WTC11 (cell line): ENCODE measurements at regions not wholly inside any gene's neighbourhood (a gene's known extent, or its start where the extent isn't known, plus 50 kb on each side); places are given as distances from the start of the nearest gene placed in this dataset.

Experiments used
- ATAC-seq: fragments of 200-7000 bp; cut with Tn5 transposase; 2 replicates; pipeline ENCODE4 v1.10.0; 2021; ENCODE audit warnings: mild to moderate bottlenecking, moderate library complexity
- CTCF ChIA-PET: fragments of 300-600 bp; sonication (Branson Sonifier 250); formaldehyde crosslinking; loops from one replicate; lab custom pipeline; 2021; ENCODE audit warnings: antibody characterized with exemption; lab: Charles Lee
- POLR2A ChIA-PET: fragments of 350-600 bp; sonication (Branson Sonifier 250); formaldehyde crosslinking; loops from one replicate; lab custom pipeline; 2021; ENCODE audit warnings: antibody characterized with exemption; lab: Charles Lee
- DNase-seq: peaks from one replicate; pipeline ENCODE4 v3.0.0; 2021; ENCODE audit warnings: low spot score
- H3K27ac Mint-ChIP-seq: 2 replicates; pipeline ENCODE4 v1.8.0; 2021; ENCODE audit warnings: mixed read lengths
- H3K27me3 Mint-ChIP-seq: 2 replicates; pipeline ENCODE4 v1.8.0; 2021; ENCODE audit warnings: low read depth, mild to moderate bottlenecking, moderate library complexity, mixed read lengths
- H3K36me3 Mint-ChIP-seq: 2 replicates; pipeline ENCODE4 v1.8.0; 2021; ENCODE audit warnings: mixed read lengths
- H3K4me1 Mint-ChIP-seq: 2 replicates; pipeline ENCODE4 v1.8.0; 2022; ENCODE audit warnings: mixed read lengths
- H3K4me3 Mint-ChIP-seq: 2 replicates; pipeline ENCODE4 v1.8.0; 2021; ENCODE audit warnings: mild to moderate bottlenecking, moderate library complexity, mixed read lengths
- H3K9me3 Mint-ChIP-seq: 2 replicates; pipeline ENCODE4 v1.8.0; 2021; ENCODE audit warnings: mixed read lengths
- GRHL2 ChIP-seq: fragments of 250-450 bp; sonication (Bioruptor Pico); IDR thresholded peaks from 2 replicates; pipeline ENCODE4 v1.8.0; 2022; ENCODE audit warnings: mild to moderate bottlenecking, moderate library complexity; ENCODE audit not compliant: insufficient replicate concordance, severe bottlenecking
- HMGXB4 ChIP-seq: sonication (generic); formaldehyde crosslinking; IDR thresholded peaks from 2 replicates; pipeline ENCODE4 v1.8.1; 2023; ENCODE audit warnings: mild to moderate bottlenecking, moderate library complexity, missing genetic modification reagents
- JAZF1 ChIP-seq: fragments of 250-450 bp; sonication (Bioruptor Pico); IDR thresholded peaks from 2 replicates; pipeline ENCODE4 v1.9.0; 2021; ENCODE audit warnings: moderate library complexity, mild to moderate bottlenecking, inconsistent platforms
- NFATC4 ChIP-seq: fragments of 250-450 bp; sonication (Bioruptor Pico); IDR thresholded peaks from 2 replicates; pipeline ENCODE4 v1.9.0; 2021; ENCODE audit warnings: mild to moderate bottlenecking
- RELA ChIP-seq: sonication (generic); formaldehyde crosslinking; IDR thresholded peaks from 2 replicates; pipeline ENCODE4 v1.8.1; 2022; ENCODE audit warnings: missing genetic modification reagents, mild to moderate bottlenecking, borderline replicate concordance
- SMAD3 ChIP-seq: sonication (generic); formaldehyde crosslinking; IDR thresholded peaks from 2 replicates; pipeline ENCODE4 v1.8.0; 2022; ENCODE audit warnings: missing genetic modification reagents, mild to moderate bottlenecking, borderline replicate concordance
- SMAD4 ChIP-seq: sonication (generic); formaldehyde crosslinking; IDR thresholded peaks from 2 replicates; pipeline ENCODE4 v1.8.0; 2022; ENCODE audit warnings: mild to moderate bottlenecking, missing genetic modification reagents
- TCF7 ChIP-seq: sonication (generic); formaldehyde crosslinking; IDR thresholded peaks from 2 replicates; pipeline ENCODE4 v1.8.0; 2022; ENCODE audit warnings: mild to moderate bottlenecking, low read depth, missing genetic modification reagents, moderate library complexity
- TEAD4 ChIP-seq: sonication (generic); formaldehyde crosslinking; IDR thresholded peaks from 2 replicates; pipeline ENCODE4 v1.8.0; 2022; ENCODE audit warnings: mild to moderate bottlenecking, missing genetic modification reagents
- ZNF121 ChIP-seq: sonication (generic); formaldehyde crosslinking; IDR thresholded peaks from 2 replicates; pipeline ENCODE4 v1.8.0; 2023; ENCODE audit warnings: missing genetic modification reagents
- ZNF219 ChIP-seq: sonication (generic); formaldehyde crosslinking; IDR thresholded peaks from 2 replicates; pipeline ENCODE4 v1.8.0; 2023; ENCODE audit warnings: missing genetic modification reagents, mild to moderate bottlenecking, borderline replicate concordance
- ZSCAN18 ChIP-seq: fragments of 250-450 bp; sonication (Bioruptor Pico); IDR thresholded peaks from 2 replicates; pipeline ENCODE4 v2.1.2; 2022; ENCODE audit warnings: mild to moderate bottlenecking, moderate library complexity
- TF ChIP-seq, protein P1 (sequence below): sonication (generic); formaldehyde crosslinking; IDR thresholded peaks from 2 replicates; pipeline ENCODE4 v1.8.1; 2023; ENCODE audit warnings: mild to moderate bottlenecking, missing genetic modification reagents
- TF ChIP-seq, protein P2 (sequence below): sonication (generic); formaldehyde crosslinking; IDR thresholded peaks from 2 replicates; pipeline ENCODE4 v1.8.1; 2022; ENCODE audit warnings: mild to moderate bottlenecking, moderate library complexity, missing genetic modification reagents

GRCh38 chr1:192266645-192267044, 50.1 kb upstream of the RGS21 start:
- Mint-ChIP-seq H3K36me3 (no peaks in the 10 kb centered on the region), H3K27me3 (no peaks in the 10 kb centered on the region), H3K4me3 (no peak overlapping the region), H3K4me1 (no peaks in the 10 kb centered on the region), H3K27ac (no peak overlapping the region), H3K9me3 (no peaks in the 10 kb centered on the region)
- no peak for DNase-seq
- TF ChIP-seq, protein P1, sequence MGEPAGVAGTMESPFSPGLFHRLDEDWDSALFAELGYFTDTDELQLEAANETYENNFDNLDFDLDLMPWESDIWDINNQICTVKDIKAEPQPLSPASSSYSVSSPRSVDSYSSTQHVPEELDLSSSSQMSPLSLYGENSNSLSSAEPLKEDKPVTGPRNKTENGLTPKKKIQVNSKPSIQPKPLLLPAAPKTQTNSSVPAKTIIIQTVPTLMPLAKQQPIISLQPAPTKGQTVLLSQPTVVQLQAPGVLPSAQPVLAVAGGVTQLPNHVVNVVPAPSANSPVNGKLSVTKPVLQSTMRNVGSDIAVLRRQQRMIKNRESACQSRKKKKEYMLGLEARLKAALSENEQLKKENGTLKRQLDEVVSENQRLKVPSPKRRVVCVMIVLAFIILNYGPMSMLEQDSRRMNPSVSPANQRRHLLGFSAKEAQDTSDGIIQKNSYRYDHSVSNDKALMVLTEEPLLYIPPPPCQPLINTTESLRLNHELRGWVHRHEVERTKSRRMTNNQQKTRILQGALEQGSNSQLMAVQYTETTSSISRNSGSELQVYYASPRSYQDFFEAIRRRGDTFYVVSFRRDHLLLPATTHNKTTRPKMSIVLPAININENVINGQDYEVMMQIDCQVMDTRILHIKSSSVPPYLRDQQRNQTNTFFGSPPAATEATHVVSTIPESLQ (CRISPR knock-in tag) = no peak
- TF ChIP-seq TCF7 (CRISPR knock-in tag) (no peak), ZSCAN18 (no peak), RELA (CRISPR knock-in tag) (no peak), GRHL2 (CRISPR knock-in tag) (no peak), HMGXB4 (CRISPR knock-in tag) (no peak), SMAD4 (CRISPR knock-in tag) (no peak), JAZF1 (CRISPR knock-in tag) (no peak), SMAD3 (CRISPR knock-in tag) (no peak), ZNF219 (CRISPR knock-in tag) (no peak), ZNF121 (no peak), NFATC4 (no peak), TEAD4 (CRISPR knock-in tag) (no peak)
- TF ChIP-seq, protein P2, sequence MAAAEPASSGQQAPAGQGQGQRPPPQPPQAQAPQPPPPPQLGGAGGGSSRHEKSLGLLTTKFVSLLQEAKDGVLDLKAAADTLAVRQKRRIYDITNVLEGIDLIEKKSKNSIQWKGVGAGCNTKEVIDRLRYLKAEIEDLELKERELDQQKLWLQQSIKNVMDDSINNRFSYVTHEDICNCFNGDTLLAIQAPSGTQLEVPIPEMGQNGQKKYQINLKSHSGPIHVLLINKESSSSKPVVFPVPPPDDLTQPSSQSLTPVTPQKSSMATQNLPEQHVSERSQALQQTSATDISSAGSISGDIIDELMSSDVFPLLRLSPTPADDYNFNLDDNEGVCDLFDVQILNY (CRISPR knock-in tag) = no peak
- CTCF ChIA-PET = interaction anchor here (0.7 kb wide), 1 partner anchor 185 kb away, joined by 3 read pairs; no protein-coding TSS in a partner anchor
- ATAC-seq = no peak
- POLR2A ChIA-PET = no interaction called here
